HL-60 (cell line): ENCODE measurements at regions not wholly inside any gene's neighbourhood (a gene's known extent, or its start where the extent isn't known, plus 50 kb on each side); places are given as distances from the start of the nearest gene placed in this dataset.

Experiments used
- DNase-seq, 2 experiments: peaks; one replicate each; pipeline ENCODE4 v3.0.0-alpha.2; 2010 to 2020; ENCODE audit warnings: low read depth in 1 of 2, low spot score in 1 of 2
- H3K27ac ChIP-seq: fragments of 250-450 bp; sonication (Bioruptor Pico); replicated peaks from 2 replicates; pipeline ENCODE4 v1.5.1; 2020; ENCODE audit warnings: mild to moderate bottlenecking, moderate library complexity
- H3K27me3 ChIP-seq: fragments of 250-450 bp; sonication (Bioruptor Pico); 2 replicates; pipeline ENCODE4 v1.5.1; 2021; ENCODE audit warnings: mild to moderate bottlenecking, moderate library complexity; ENCODE audit not compliant: insufficient read depth, poor library complexity, severe bottlenecking
- H3K4me3 ChIP-seq: replicated peaks from 2 replicates; pipeline ENCODE4 v1.5.1; 2011; ENCODE audit warnings: mild to moderate bottlenecking, control low read depth, low read length; ENCODE audit not compliant: insufficient read depth
- GABPA ChIP-seq: IDR thresholded peaks from 2 replicates; pipeline ENCODE4 v1.6.1; 2012; ENCODE audit warnings: low read depth
- POLR2AphosphoS5 ChIP-seq: IDR thresholded peaks from 2 replicates; pipeline ENCODE4 v1.6.1; 2012; ENCODE audit warnings: low read depth
- REST ChIP-seq: IDR thresholded peaks from 2 replicates; pipeline ENCODE4 v1.6.1; 2012; ENCODE audit warnings: low read depth; ENCODE audit not compliant: insufficient replicate concordance
- SPI1 ChIP-seq: IDR thresholded peaks from 2 replicates; pipeline ENCODE4 v1.6.1; 2012; ENCODE audit warnings: low read depth, mild to moderate bottlenecking, borderline replicate concordance
- TF ChIP-seq, protein P1 (sequence below): IDR thresholded peaks from one replicate; pipeline ENCODE4 v1.5.1; 2011; ENCODE audit warnings: low read length, control low read depth, inconsistent platforms; ENCODE audit not compliant: insufficient read depth

- Histone ChIP-seq H3K4me3 (no peak overlapping the region), H3K27me3 (no peaks in the 10 kb centered on the region), H3K27ac (no peak overlapping the region)
- DNase-seq, result no peak
- TF ChIP-seq SPI1 (no peak), GABPA (no peak), POLR2AphosphoS5 (no peak), REST (no peak)
- TF ChIP-seq, protein P1, sequence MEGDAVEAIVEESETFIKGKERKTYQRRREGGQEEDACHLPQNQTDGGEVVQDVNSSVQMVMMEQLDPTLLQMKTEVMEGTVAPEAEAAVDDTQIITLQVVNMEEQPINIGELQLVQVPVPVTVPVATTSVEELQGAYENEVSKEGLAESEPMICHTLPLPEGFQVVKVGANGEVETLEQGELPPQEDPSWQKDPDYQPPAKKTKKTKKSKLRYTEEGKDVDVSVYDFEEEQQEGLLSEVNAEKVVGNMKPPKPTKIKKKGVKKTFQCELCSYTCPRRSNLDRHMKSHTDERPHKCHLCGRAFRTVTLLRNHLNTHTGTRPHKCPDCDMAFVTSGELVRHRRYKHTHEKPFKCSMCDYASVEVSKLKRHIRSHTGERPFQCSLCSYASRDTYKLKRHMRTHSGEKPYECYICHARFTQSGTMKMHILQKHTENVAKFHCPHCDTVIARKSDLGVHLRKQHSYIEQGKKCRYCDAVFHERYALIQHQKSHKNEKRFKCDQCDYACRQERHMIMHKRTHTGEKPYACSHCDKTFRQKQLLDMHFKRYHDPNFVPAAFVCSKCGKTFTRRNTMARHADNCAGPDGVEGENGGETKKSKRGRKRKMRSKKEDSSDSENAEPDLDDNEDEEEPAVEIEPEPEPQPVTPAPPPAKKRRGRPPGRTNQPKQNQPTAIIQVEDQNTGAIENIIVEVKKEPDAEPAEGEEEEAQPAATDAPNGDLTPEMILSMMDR, result no peak
Observed at GRCh38 chr5:161077496-161077895, 225.5 kb upstream of the ATP10B start.

- Histone ChIP-seq H3K27ac (no peak overlapping the region), H3K4me3 (no peak overlapping the region), H3K27me3 (no peaks in the 10 kb centered on the region)
- TF ChIP-seq, protein P1, result no peak
- TF ChIP-seq POLR2AphosphoS5 (no peak), SPI1 (no peak), GABPA (no peak), REST (no peak)
- no peak for DNase-seq
Observed at GRCh38 chr5:161064781-161065180, 212.8 kb upstream of the ATP10B start.

- no peak overlapping the region for H3K27ac ChIP-seq
- H3K27me3 ChIP-seq, result no peaks in the 10 kb centered on the region
- DNase-seq, result no peak
- H3K4me3 ChIP-seq, result no peak overlapping the region
- TF ChIP-seq REST (no peak), GABPA (no peak), POLR2AphosphoS5 (no peak), SPI1 (no peak)
- TF ChIP-seq, protein P1, result no peak
Observed at GRCh38 chr5:161064297-161064696, 212.3 kb upstream of the ATP10B start.
